Vagina (tissue), 2 donors: ENCODE measurements at regions not wholly inside any gene's neighbourhood (a gene's known extent, or its start where the extent isn't known, plus 50 kb on each side); places are given as distances from the start of the nearest gene placed in this dataset.
A peak's percentile ranks its signal among the peaks of the same experiment; 100 is the strongest.

Source experiments
- CTCF ChIP-seq, 3 experiments: fragments of 450-650 bp in 2 of 3; fragments of 200-600 bp in 1 of 3; sonication (generic) in 1 of 3; IDR thresholded peaks; one replicate each; pipeline ENCODE4 v1.5.1; 2017 to 2019; ENCODE audit warnings: antibody characterized with exemption in 3 of 3, mild to moderate bottlenecking in 2 of 3, moderate library complexity in 2 of 3
- POLR2AphosphoS5 ChIP-seq, 2 donors: sonication (generic); formaldehyde crosslinking; IDR thresholded peaks; one replicate each; pipeline ENCODE4 v1.9.0; 2017; ENCODE audit warnings: antibody characterized with exemption in 2 of 2, mild to moderate bottlenecking in 2 of 2, low read depth in 1 of 2; ENCODE audit not compliant: insufficient read depth in 1 of 2

GRCh38 chr15:94670438-94671034 is 439.2 kb downstream of the MCTP2 start:
- TF ChIP-seq CTCF (IDR thresholded peaks at IDR 0.05) (peak; percentile 16 to 79 (median 63)), POLR2AphosphoS5 (IDR thresholded peaks at IDR 0.05; ENCODE audit: insufficient read depth in 1 of 2, low read depth in 1 of 2) (peak in 1 of 2 donors; percentile 67)
